H9 (cell line): ENCODE measurements at regions not wholly inside any gene's neighbourhood (a gene's known extent, or its start where the extent isn't known, plus 50 kb on each side); places are given as distances from the start of the nearest gene placed in this dataset.

Source experiments
- DNase-seq: peaks from one replicate; pipeline ENCODE4 v3.0.0-alpha.2; 2017
- H2AFZ ChIP-seq: one replicate; pipeline ENCODE4 v1.6.1; 2013; ENCODE audit warnings: mild to moderate bottlenecking, low read length, control low read depth, moderate library complexity
- H2AK5ac ChIP-seq: 2 replicates; pipeline ENCODE4 v1.6.1; 2013; ENCODE audit warnings: low read length, control low read depth, mixed read lengths; ENCODE audit not compliant: insufficient read length
- H2BK120ac ChIP-seq: one replicate; pipeline ENCODE4 v1.6.1; 2013; ENCODE audit warnings: low read depth, mild to moderate bottlenecking, low read length, control low read depth, inconsistent platforms; ENCODE audit not compliant: poor library complexity, severe bottlenecking
- H2BK12ac ChIP-seq: 2 replicates; pipeline ENCODE4 v1.6.1; 2013; ENCODE audit warnings: low read length, control low read depth, mixed read lengths, low read depth; ENCODE audit not compliant: insufficient read length
- H2BK15ac ChIP-seq: 2 replicates; pipeline ENCODE4 v1.6.1; 2013; ENCODE audit warnings: low read depth, low read length, control low read depth
- H2BK20ac ChIP-seq: one replicate; pipeline ENCODE4 v1.6.1; 2013; ENCODE audit warnings: low read depth, mild to moderate bottlenecking, low read length, control low read depth, inconsistent platforms; ENCODE audit not compliant: poor library complexity, severe bottlenecking
- H2BK5ac ChIP-seq: 2 replicates; pipeline ENCODE4 v1.6.1; 2013; ENCODE audit warnings: low read length, control low read depth, mixed read lengths; ENCODE audit not compliant: insufficient read length
- H3K14ac ChIP-seq: 2 replicates; pipeline ENCODE4 v1.6.1; 2013; ENCODE audit warnings: low read length, control low read depth; ENCODE audit not compliant: insufficient read depth
- H3K18ac ChIP-seq: 2 replicates; pipeline ENCODE4 v1.6.1; 2013; ENCODE audit warnings: low read depth, mild to moderate bottlenecking, mixed read lengths, low read length, control low read depth; ENCODE audit not compliant: insufficient read length
- H3K23ac ChIP-seq: 2 replicates; pipeline ENCODE4 v1.6.1; 2013; ENCODE audit warnings: low read length, control low read depth, mixed read lengths, low read depth; ENCODE audit not compliant: insufficient read length
- H3K23me2 ChIP-seq: 2 replicates; pipeline ENCODE4 v1.6.1; 2013; ENCODE audit warnings: low read depth, mild to moderate bottlenecking, mixed read lengths, low read length, control low read depth; ENCODE audit not compliant: insufficient read length, poor library complexity, severe bottlenecking
- H3K27ac ChIP-seq: 2 replicates; pipeline ENCODE4 v1.5.1; 2013; ENCODE audit warnings: low read length, control low read depth, mixed read lengths, low read depth; ENCODE audit not compliant: insufficient read length
- H3K27me3 ChIP-seq: 2 replicates; pipeline ENCODE4 v1.6.1; 2013; ENCODE audit warnings: low read length, control low read depth, inconsistent platforms; ENCODE audit not compliant: insufficient read depth
- H3K4ac ChIP-seq: 2 replicates; pipeline ENCODE4 v1.6.1; 2013; ENCODE audit warnings: low read depth, mild to moderate bottlenecking, control low read depth, inconsistent platforms, low read length, moderate library complexity
- H3K4me1 ChIP-seq: 2 replicates; pipeline ENCODE4 v1.6.1; 2013; ENCODE audit warnings: low read length, control low read depth, inconsistent platforms; ENCODE audit not compliant: insufficient read depth
- H3K4me2 ChIP-seq: 2 replicates; pipeline ENCODE4 v1.6.1; 2013; ENCODE audit warnings: low read length, control low read depth, mixed read lengths; ENCODE audit not compliant: insufficient read length, insufficient read depth
- H3K56ac ChIP-seq: 2 replicates; pipeline ENCODE4 v1.6.1; 2013; ENCODE audit warnings: low read depth, mild to moderate bottlenecking, mixed read lengths, low read length, control low read depth; ENCODE audit not compliant: insufficient read length
- H3K79me1 ChIP-seq: 2 replicates; pipeline ENCODE4 v1.6.1; 2013; ENCODE audit warnings: low read depth, mild to moderate bottlenecking, moderate library complexity, low read length, control low read depth, inconsistent platforms; ENCODE audit not compliant: insufficient read depth, poor library complexity, severe bottlenecking
- H3K79me2 ChIP-seq: 2 replicates; pipeline ENCODE4 v1.6.1; 2013; ENCODE audit warnings: low read length, control low read depth, inconsistent platforms; ENCODE audit not compliant: insufficient read depth
- H3K9ac ChIP-seq: 2 replicates; pipeline ENCODE4 v1.6.1; 2013; ENCODE audit warnings: low read length, control low read depth, mixed read lengths; ENCODE audit not compliant: insufficient read length; ENCODE audit errors: extremely low read depth
- H3K9me3 ChIP-seq: one replicate; pipeline ENCODE4 v1.6.1; 2013; ENCODE audit warnings: low read depth, low read length, inconsistent platforms; ENCODE audit not compliant: control insufficient read depth
- H3T11ph ChIP-seq: one replicate; pipeline ENCODE4 v1.6.1; 2013; ENCODE audit warnings: mild to moderate bottlenecking, low read length, control low read depth, inconsistent platforms
- H4K20me1 ChIP-seq: one replicate; pipeline ENCODE4 v1.6.1; 2013; ENCODE audit not compliant: control insufficient read depth, insufficient read length, insufficient read depth
- H4K5ac ChIP-seq: 2 replicates; pipeline ENCODE4 v1.6.1; 2013; ENCODE audit warnings: low read depth, mild to moderate bottlenecking, mixed read lengths, low read length, control low read depth; ENCODE audit not compliant: insufficient read length
- H4K8ac ChIP-seq: replicated peaks from 2 replicates; pipeline ENCODE4 v1.6.1; 2013; ENCODE audit warnings: low read length, control low read depth, mixed read lengths, low read depth; ENCODE audit not compliant: insufficient read length
- H4K91ac ChIP-seq: 2 replicates; pipeline ENCODE4 v1.6.1; 2013; ENCODE audit warnings: low read depth, mild to moderate bottlenecking, moderate library complexity, mixed read lengths, low read length, control low read depth; ENCODE audit not compliant: insufficient read length
- H3K27ac Mint-ChIP-seq, 3 experiments: 2 replicates in 2 of 3; 3 replicates in 1 of 3; pipeline ENCODE4 v1.8.0; 2020 to 2021; ENCODE audit warnings: mixed read lengths in 3 of 3, mild to moderate bottlenecking in 1 of 3, moderate library complexity in 1 of 3
- H3K27me3 Mint-ChIP-seq: 2 replicates; pipeline ENCODE4 v1.8.0; 2021; ENCODE audit warnings: low read depth, mild to moderate bottlenecking, moderate library complexity, mixed read lengths
- H3K36me3 Mint-ChIP-seq, 3 experiments: 2 replicates in 2 of 3; 3 replicates in 1 of 3; pipeline ENCODE4 v1.8.0; 2020 to 2021; ENCODE audit warnings: low read depth in 3 of 3, mixed read lengths in 3 of 3; ENCODE audit not compliant: insufficient read depth in 1 of 3
- H3K4me1 Mint-ChIP-seq, 2 experiments: 2 replicates each; pipeline ENCODE4 v1.8.0; 2020; ENCODE audit warnings: mixed read lengths in 2 of 2
- H3K4me3 Mint-ChIP-seq, 2 experiments: 2 replicates in 1 of 2; 3 replicates in 1 of 2; pipeline ENCODE4 v1.8.0; 2020 to 2021; ENCODE audit warnings: mild to moderate bottlenecking in 2 of 2, mixed read lengths in 2 of 2, moderate library complexity in 1 of 2
- H3K9me3 Mint-ChIP-seq, 2 experiments: 2 replicates in 1 of 2; 3 replicates in 1 of 2; pipeline ENCODE4 v1.8.0; 2020; ENCODE audit warnings: mild to moderate bottlenecking in 2 of 2, mixed read lengths in 2 of 2, moderate library complexity in 1 of 2
- WGBS: extraction: QIAGEN DNeasy Blood & Tissue Kit; methylation state at CpG from one replicate; pipeline ENCODE4 v1.1.7; 2013; ENCODE audit warnings: missing lambda C conversion rate, low lambda C conversion rate, mixed read lengths; ENCODE audit not compliant: insufficient read length; ENCODE audit errors: extremely low coverage; 5-methylcytosine and 5-hydroxymethylcytosine counted together
- TF ChIP-seq, protein P1 (sequence below): fragments of 200-600 bp; sonication (generic); conservative IDR thresholded peaks from 3 replicates; pipeline ENCODE4 v1.8.0; 2021; ENCODE audit warnings: antibody characterized with exemption, mild to moderate bottlenecking

GRCh38 chr2:184040230-184040629, 558.1 kb upstream of the ZNF804A start:
- no peak overlapping the region for H3T11ph ChIP-seq
- no peak for DNase-seq
- H4K91ac ChIP-seq, result no peak overlapping the region
- H2BK5ac ChIP-seq, result no peak overlapping the region
- H3K9ac ChIP-seq, result no peak overlapping the region
- H2AK5ac ChIP-seq, result no peak overlapping the region
- no peaks in the 10 kb centered on the region for H3K4me1 ChIP-seq
- no peak overlapping the region for H3K4ac ChIP-seq
- H3K56ac ChIP-seq, result no peak overlapping the region
- Mint-ChIP-seq H3K4me3 (no peak overlapping the region), H3K27me3 (no peaks in the 10 kb centered on the region), H3K36me3 (no peaks in the 10 kb centered on the region), H3K9me3 (no peaks in the 10 kb centered on the region), H3K27ac (no peak overlapping the region), H3K4me1 (no peaks in the 10 kb centered on the region)
- H3K23ac ChIP-seq, result no peak overlapping the region
- H2BK15ac ChIP-seq, result no peak overlapping the region
- no peak overlapping the region for H4K5ac ChIP-seq
- H2BK20ac ChIP-seq, result no peak overlapping the region
- TF ChIP-seq, protein P1, sequence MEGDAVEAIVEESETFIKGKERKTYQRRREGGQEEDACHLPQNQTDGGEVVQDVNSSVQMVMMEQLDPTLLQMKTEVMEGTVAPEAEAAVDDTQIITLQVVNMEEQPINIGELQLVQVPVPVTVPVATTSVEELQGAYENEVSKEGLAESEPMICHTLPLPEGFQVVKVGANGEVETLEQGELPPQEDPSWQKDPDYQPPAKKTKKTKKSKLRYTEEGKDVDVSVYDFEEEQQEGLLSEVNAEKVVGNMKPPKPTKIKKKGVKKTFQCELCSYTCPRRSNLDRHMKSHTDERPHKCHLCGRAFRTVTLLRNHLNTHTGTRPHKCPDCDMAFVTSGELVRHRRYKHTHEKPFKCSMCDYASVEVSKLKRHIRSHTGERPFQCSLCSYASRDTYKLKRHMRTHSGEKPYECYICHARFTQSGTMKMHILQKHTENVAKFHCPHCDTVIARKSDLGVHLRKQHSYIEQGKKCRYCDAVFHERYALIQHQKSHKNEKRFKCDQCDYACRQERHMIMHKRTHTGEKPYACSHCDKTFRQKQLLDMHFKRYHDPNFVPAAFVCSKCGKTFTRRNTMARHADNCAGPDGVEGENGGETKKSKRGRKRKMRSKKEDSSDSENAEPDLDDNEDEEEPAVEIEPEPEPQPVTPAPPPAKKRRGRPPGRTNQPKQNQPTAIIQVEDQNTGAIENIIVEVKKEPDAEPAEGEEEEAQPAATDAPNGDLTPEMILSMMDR, result no peak
- H4K8ac ChIP-seq, result no peak overlapping the region
- no peak overlapping the region for H3K27ac ChIP-seq
- H3K23me2 ChIP-seq, result no peaks in the 10 kb centered on the region
- H2BK12ac ChIP-seq, result no peak overlapping the region
- no peaks in the 10 kb centered on the region for H4K20me1 ChIP-seq
- no peaks in the 10 kb centered on the region for H3K79me2 ChIP-seq
- no peak overlapping the region for H3K4me2 ChIP-seq
- no peaks in the 10 kb centered on the region for H3K79me1 ChIP-seq
- H3K18ac ChIP-seq, result no peak overlapping the region
- no CpG with 5 or more reads among the region's 1 CpG for WGBS
- H2AFZ ChIP-seq, result no peak overlapping the region
- H3K14ac ChIP-seq, result no peak overlapping the region
- H3K9me3 ChIP-seq, result no peaks in the 10 kb centered on the region
- H3K27me3 ChIP-seq, result no peaks in the 10 kb centered on the region
- H2BK120ac ChIP-seq, result no peak overlapping the region
